ENCODE measurements at regions not wholly inside any gene's neighbourhood (a gene's known extent, or its start where the extent isn't known, plus 50 kb on each side); places are given as distances from the start of the nearest gene placed in this dataset.
A peak's percentile ranks its signal among the peaks of the same experiment; 100 is the strongest.
"Not testable (repeated sequence)": the region's sequence is repeated elsewhere in the genome, so short reads cannot be mapped to it uniquely, and the experiment has no call there.

DNA sequence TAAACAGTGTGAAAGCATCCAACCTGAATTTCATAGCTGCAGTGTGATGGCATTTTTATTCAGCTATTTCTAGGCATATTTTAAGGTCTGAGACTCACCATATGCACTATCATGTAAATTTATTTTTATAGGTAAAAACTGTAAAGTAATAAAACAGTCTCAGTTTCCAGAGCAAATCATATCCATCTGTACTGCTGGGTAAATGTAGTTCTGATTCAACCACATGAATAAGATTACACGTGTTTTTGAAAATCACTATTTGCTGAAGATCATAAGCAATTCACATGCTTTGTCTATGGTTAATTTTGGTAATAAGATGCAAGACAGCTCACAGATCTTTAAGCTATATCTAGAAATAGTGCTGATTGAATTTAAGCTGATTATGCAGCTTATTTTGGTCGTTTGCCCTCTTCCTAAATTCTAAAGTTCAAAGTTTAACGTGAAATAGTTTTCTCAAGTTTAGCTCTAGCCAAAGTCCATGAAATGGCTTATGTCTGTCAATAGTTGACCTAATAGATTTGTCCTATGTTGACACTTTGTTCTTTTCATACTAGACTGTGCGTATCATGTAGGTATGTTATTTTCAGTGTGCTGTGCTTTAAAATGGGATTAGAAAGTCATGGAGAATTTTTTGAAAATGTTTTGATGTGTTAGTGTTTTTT lies 489.0 kb downstream of the USP25 start:
- DNase-seq (ENCODE audit: low read depth) = no peak

DNA sequence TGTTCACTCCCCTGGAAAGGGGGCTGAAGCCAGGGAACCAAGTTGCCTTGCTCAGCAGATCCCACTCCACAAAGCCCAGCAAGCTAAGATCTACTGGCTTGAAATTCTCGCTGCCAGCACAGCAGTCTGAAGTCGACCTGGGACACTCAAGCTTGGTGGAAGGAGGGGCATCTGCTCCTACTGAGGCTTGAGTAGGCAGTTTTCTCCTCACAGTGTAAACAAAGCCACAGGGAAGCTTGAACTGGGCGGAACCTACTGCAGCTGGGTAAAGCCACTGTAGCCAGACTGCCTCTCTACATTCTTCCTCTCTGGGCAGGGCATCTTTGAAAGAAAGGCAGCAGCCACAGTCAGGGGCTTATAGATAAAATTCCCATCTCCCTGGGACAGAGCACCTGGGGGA lies 495.0 kb downstream of the USP25 start:
- DNase-seq (ENCODE audit: low read depth) = not testable (repeated sequence)

DNA sequence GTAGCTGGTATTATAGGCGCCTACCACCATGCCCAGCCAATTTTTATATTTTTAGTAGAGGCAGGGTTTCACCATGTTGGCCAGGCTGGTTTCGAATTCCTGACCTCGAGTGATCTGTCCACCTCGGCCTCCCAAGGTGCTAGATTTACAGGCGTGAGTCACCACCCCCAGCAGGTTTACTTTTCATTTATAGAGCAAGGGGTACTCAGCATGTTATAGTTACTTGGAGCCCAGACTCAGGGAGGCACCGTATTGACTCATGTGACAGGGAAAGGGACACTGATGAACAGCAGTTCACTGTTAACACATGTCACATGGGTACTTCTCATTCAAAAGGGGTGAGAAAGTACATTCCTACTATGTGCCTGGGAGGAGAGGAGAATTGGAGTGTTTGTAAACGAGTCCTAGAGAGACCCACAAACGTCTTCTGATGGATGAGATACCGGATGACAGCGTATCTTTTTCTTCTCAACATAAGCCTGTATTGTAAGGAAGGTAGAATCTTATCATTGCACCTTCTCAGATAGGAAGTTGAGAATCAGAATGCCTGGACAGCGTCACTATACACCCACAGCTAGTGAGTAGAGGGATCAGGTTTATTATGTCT lies 510.0 kb downstream of the USP25 start:
- no peak for DNase-seq (ENCODE audit: low read depth)

DNA sequence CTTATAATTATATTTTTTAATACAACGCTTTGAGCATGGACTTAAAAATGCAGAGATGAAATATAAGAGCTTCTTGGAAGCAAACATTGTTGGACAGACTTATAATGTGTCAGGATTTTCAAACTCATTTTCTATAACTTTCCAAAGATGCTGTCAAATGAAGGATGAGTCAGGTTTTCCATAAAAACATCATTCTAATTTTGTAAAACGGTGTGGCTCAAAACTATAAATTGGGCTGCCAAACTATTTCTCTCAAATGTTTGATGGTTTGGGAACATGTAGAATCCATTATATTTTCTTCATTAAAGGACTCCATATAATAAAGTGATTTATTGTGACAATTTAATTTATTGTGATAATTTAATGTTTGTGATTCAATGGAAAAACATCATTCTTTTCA lies 511.2 kb downstream of the USP25 start:
- DNase-seq (ENCODE audit: low read depth) = no peak

DNA sequence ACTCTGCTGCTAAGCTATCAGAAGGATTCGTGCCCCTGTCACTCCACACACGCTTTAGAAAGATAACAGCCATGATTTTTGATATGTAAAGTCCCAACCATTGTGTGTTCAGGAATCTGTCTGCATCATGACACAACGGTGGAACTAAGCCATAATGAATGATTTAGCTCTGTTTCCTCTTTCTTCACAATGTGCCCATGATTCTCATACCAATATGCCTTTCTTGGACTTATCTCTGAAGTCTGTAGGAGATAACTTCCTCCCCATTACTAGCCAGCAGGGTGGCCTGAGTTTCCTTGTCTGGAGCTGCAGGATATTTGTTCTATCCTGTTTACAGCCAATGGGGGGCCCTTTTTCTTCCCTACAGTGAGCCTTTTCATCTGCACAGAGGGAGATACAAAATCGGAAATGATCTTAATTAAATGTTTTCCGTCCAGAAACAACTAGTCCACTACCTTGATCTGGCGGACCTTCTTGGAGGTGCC lies 511.7 kb downstream of the USP25 start:
- DNase-seq (ENCODE audit: low read depth) = no peak

DNA sequence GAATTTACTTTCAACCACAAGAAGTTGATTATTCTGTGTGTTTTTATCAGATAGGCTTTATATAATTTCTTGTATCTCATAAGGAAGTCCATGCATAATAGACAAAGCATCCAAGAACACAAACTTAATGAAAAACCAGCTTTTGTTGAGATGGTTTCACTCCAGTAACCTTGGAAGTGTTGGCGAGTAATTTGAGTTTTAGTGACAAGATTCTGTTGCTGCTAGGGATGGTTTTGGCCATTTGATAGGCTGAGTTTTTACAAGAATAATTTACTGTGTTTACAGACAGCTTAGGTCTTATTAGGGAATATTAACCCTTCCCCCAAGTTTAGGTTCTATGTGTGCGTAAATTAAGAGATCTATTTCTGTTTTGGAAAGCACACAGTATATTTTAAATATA lies 513.6 kb downstream of the USP25 start:
- no peak for DNase-seq (ENCODE audit: low read depth)

DNA sequence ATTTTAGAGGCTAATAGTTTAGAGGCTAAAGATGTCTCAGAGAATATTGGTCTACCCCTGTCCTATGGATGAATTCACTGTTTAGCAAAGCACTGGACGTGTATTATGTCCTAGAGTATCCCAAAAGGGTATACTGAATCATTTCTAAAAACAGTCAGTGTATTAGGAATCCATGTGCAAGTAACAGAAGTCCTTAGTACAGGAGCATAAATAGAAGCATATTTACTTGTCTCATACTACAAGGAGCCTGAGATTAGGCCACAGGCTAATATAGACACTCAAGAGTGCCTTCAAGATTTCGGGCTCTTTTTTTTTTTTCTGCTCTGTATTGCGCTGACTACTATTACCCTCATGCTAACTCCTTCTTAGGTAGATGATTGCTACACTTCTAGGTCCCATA lies 518.9 kb downstream of the USP25 start:
- DNase-seq (ENCODE audit: low read depth) = no peak

DNA sequence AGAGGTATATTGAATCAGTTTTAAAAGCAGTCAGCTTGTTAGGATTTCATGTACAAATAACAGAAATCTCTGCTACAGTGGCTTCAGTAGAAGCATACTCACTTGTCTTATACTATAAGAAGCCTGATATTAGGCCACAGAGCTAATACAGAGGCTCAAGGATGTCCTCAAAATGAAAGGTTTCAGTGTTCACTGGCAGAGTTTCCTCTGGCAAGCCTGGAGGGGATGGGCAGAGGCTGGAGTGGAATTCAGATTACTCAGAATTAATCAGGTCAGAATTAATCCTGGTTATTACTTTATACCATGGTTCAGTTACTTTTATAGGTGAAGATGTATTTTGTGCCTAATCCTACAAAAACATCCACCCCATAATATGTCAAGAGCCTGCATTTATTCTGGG lies 520.5 kb downstream of the USP25 start:
- DNase-seq (ENCODE audit: low read depth) = no peak

DNA sequence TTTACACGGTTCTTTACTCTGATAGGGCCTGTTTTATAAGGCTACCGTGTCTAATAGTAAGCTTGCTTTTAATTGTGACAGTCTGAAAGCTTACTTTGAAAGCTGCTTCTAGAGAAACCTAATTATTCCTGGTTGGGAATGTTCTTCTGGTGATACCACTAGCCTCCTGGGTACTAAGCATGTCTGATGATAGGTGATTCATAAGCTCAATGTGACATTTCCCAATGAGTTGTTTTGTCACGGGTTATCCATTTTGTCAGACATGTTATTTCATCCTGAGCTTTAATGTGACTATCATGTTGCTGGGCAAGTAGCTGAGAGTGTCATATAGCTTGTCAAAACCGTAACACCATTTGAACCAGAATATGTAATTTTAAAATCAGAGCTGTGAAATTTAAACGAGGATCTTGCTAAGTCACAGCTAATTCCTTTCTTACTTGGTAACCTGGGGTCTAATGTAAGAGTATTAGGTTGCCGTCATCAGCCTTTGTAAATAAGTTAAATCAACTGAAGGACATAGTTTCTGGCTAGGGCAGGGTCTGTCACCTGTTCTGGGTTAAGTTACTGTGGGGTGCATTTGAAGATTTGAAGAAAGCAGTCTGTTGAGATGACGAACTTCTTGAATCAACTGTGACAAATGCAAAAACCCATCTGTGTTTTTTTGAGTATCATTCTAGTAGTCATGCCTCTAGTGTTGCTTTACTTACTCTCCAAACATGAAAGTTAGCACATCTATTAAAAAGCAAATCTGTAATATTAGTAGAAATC lies 529.2 kb downstream of the USP25 start:
- no peak for DNase-seq (ENCODE audit: low read depth)

DNA sequence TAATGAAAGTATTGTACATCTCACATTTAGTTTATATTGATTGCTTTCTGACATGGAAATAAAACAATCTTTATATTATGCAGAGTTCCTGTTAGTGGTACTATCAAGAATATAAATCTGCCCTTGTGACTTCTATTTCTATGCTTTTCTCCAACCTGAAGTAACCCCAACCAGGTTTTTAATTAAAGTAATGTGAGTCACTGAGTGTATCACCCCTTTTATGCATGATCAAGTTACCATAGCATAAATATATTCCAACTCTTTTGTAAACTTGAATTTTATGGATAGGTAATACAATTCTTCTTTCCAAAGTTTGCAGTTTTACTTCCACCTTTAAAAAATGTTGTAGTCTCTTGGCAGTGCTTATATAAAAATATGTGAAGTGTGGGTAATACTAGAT lies 532.3 kb downstream of the USP25 start:
- no peak for DNase-seq (ENCODE audit: low read depth)

DNA sequence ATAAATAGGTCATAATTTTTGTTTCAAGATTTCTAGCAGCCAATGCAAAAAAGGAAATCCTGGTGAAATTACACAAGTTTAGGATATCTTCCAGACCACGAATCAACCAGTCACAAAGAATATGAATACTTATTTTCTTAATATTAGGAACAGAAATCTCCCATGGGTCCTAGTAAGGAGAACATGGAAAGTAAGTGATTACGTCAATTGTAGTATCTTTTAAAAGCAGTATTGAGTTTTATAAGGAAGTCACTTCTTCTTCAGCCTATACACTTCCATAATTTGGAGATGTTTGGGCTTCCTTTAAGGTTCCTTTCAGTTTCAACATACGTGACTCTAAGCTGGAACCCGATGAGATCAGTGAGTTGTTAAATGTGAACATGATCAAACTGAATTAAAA lies 534.5 kb downstream of the USP25 start:
- no peak for DNase-seq (ENCODE audit: low read depth)

DNA sequence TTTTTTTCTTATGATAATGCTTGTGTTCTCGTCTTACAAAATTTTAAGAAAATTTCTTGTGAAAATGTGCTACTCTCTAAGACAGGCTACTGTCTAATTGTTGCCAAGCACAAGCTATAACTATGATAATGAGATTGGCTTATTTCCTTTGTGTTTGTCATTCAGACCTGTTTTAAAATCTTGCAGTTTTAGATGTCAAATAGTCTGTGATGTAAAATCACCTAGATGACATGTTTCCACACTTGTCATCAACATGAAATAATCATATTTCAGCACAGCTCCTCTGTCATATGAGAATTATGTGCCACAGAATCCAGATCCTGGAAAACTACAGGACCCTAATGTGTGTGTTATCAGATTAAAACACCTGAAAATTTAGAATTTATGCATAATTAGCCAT lies 539.7 kb downstream of the USP25 start:
- DNase-seq (ENCODE audit: low read depth) = no peak

DNA sequence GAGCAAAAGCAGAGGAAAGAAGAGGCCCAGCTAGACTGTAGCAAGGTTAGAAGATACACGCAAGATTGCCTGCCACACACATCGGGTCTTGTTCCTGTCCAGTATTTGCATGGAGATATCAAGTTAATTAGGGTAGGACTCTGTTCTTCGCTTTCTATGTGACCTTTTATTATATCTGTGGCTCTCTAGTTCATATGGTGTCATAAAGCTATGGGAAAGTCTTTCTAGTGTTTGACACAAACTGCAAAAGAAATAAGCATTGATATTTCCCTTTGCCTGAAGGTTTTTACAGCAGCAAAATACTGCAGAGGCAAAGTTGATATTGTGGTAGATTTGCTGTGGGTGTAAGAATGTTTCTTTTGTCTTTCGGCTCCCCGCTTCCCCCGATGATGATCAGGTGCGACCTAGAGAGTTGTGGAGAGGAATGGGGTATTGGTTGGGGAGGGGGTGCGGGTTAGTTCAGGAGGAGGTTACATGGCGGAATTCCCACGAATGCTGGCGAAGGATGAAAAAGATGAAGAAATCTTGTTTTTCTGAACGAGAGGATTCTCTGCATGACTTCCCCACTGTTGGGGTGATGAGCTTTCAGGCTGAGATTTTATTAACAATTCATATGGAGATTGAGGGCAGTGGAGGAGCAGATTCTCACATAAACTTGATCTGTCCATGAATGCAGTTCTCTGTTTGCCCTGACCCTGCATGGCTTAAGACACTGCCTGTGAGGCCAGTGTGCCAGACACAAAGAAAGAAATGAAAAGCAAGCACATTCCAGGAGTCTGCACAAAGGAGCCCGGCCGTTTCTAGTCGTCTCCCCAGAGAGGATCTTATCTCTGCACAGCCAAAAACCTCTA lies 550.2 kb downstream of the USP25 start:
- DNase-seq (ENCODE audit: low read depth) = peak; percentile 24

DNA sequence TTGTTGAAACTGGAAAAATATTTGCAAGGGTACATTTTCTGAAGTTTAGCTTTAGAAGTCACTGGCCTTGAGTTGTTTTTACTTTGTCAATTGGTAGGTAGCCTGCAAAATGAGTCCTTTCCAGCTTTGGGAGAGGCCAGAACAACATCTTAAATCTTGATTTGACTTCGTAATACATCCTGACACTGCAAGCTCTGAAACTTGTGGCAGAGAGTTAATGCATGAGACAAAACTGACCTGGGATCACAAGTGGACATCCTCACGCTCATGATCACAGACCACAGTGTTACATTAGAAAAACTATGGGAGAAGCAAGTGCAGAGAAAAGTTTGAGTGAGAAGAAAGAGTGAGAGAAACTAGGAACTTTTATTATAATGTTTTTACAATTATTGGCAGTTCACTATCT lies 550.9 kb downstream of the USP25 start:
- DNase-seq (ENCODE audit: low read depth) = no peak

DNA sequence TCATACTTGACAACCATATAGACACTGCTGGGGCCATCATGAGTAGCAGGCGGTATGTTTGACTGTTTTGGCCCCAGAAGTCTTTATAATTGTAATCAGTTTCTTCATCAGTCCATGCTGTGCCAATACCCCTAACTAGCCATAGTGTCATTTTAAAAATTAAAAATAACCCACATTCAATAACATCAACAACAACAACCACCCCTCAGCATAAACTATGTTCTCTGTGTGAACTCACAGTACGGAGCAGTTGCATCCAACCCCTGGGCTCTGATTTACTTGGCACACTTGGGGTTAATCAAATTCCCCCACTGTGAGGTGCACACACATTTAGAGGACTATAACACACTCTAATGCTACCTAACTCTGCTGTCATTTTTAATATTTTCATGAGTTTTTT lies 553.7 kb downstream of the USP25 start:
- DNase-seq (ENCODE audit: low read depth) = no peak

DNA sequence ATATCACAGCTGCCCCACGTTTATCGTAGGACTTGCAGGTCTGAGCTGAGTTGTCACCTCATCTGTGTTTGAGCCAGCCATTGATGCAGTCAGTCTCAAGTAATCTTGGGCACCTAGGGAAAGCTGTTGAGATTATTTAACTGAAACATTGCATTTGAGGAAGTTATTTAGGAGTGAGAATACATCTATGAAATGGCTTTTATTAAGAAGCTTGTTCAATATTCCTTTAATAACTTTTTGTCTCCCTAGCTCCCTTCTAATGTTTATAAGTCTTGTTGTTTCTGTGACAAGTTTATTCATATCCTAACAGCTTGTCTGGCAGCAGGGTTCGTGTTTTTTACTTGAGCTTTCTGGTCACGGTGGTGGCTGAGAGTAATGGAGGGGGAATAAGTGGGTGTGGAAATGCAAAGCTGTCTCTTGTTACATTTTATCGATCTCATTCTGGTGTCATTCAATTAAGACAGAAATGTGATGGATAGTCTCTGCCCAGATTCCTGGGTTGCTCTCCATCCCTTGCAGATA lies 555.9 kb downstream of the USP25 start:
- DNase-seq (ENCODE audit: low read depth) = no peak

DNA sequence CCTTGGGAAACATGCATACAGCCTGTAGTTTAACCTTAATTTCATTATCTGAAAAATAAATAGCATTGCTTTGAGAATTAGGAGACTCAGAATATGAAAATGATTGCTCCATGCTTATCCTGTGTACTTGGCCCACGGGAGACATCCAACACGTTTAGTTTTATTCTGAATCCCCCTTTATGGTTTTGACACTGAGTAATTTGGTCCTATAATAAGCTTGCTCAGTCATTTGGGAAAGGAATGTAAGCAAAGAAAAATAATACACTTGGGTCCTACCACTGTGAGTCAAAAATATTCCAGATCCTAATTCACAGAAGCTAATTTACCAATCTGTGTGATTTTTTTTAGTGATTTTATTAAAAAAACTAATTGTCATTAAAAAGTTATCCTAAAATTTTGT lies 557.3 kb downstream of the USP25 start:
- DNase-seq (ENCODE audit: low read depth) = no peak

DNA sequence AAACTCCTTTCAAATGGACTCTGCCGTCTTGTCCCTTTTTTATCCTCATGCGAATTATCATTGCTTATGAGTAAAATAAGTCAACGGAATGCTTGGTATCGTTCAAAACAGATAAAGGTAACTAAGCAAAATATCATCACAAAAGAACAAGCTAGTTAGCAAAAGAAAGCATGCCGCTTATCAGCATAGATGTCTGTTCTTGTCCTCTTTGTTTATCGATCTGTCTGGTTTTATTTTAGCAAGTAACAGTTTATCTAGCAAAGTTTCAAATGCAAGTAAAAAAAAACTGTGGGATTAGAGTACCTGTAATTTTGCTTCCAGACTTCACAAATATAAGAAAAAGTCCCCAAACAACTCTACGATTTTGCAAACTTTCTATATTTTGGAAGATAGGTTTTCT lies 561.5 kb downstream of the USP25 start:
- DNase-seq (ENCODE audit: low read depth) = no peak

DNA sequence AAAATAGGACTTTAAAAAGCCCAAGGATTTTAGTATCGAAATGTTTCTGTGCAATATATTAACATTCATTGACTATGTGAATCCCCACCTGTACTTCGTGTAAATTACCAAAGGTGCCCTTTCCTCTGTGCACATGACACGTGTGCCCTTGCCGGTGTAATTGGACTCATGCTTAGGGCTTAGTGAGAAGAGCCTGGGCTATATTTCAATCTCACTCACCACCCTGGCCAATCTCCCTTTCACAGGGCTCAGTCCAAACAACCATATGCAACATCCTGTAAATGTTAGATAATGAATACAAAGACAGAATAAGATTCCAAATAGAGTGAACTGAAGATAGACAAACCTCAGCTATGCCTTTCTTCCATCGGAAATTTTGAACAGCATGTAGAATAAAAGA lies 564.3 kb downstream of the USP25 start:
- no peak for DNase-seq (ENCODE audit: low read depth)

DNA sequence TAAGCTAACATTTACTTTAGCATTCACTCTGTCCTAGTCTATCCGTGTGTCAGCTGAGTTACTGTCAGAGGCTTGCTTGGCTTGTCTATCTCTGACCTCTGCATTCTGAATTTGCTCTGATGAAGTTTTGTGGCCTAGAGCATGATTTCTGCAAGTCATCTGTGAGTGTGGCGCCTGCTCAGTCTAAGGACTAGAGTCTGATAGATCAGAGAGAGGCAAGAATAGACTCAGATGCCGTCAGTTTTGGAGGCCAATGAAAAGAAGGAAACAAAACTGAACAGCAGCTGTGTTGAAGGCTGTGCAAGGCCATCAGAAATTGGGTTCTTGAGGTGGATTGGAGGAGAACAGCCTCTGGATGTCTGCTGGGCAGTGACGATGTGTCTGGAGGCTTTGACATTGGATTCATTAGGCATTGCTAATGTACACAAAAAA lies 573.1 kb downstream of the USP25 start:
- DNase-seq (ENCODE audit: low read depth) = no peak

DNA sequence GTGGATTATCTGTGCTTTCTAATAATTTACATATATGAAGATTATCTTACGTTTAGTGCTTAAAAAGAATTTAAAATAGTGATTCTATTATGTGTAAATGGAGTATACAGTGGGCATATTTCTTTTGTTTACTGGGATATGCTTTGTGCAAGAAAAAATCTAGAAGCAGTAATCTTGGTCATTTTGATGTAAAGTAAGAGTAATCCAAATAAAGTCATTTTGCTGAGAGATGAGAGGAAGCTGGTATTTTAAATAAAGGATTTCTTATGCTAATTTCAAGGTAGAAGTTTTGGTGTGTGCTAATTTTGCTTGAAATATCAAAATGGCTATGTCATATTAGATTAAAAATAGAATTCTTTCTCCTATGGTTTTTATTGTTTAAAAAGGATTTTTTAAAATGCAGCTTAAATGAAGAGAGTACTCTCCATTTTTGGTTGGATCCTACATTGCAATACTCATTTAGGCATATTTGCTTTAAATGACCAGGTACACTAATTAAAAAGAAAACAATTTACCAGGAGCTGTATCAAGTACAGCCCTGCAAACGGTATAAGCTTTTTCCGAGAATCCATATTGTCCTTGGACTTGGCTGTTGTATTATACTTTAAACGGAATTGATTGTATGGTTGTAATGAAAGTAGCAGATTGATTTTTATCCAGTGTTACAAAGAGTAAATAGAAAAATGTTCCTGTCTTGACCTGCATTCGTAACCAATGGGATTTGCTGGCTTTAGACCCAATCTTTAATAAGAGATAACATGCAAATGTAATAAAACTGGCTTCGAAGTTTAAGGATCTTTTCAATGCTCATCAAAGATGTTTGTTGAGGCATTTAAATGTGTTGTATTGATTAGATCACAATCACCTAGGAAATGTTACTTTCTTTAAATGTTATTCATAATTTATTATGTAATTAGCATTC lies 574.7 kb downstream of the USP25 start:
- DNase-seq (ENCODE audit: low read depth) = no peak
